ENCODE measurements at regions not wholly inside any gene's neighbourhood (a gene's known extent, or its start where the extent isn't known, plus 50 kb on each side); places are given as distances from the start of the nearest gene placed in this dataset.

DNA sequence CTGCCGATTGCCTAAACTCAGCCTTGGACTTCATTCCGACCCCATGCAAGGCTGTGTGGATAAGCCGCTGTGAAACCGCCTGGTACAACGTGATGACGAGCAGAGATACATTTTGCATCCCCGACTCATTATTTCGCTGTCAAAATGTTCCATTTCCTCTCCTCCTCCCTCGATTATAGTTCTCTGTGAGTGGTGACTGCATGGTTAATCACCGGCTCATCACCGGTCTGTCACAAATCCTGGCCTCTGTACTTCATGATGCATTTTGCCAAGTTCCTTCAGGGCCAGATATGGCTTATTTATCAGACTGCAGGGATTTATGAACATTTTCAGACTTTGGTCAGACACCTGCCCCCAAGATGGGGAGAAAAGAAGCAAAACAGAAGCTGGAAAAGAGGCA, 461.6 kb upstream of the DPP6 start:
- TF ChIP-seq, protein P1, sequence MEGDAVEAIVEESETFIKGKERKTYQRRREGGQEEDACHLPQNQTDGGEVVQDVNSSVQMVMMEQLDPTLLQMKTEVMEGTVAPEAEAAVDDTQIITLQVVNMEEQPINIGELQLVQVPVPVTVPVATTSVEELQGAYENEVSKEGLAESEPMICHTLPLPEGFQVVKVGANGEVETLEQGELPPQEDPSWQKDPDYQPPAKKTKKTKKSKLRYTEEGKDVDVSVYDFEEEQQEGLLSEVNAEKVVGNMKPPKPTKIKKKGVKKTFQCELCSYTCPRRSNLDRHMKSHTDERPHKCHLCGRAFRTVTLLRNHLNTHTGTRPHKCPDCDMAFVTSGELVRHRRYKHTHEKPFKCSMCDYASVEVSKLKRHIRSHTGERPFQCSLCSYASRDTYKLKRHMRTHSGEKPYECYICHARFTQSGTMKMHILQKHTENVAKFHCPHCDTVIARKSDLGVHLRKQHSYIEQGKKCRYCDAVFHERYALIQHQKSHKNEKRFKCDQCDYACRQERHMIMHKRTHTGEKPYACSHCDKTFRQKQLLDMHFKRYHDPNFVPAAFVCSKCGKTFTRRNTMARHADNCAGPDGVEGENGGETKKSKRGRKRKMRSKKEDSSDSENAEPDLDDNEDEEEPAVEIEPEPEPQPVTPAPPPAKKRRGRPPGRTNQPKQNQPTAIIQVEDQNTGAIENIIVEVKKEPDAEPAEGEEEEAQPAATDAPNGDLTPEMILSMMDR (IDR thresholded peaks at IDR 0.05; ENCODE audit: insufficient read depth, low read depth, low read length): no peak
- H3K4me3 ChIP-seq (ENCODE audit: low read depth, low read length): no peak overlapping the region
- DNase-seq (ENCODE audit: low read depth): no peak

DNA sequence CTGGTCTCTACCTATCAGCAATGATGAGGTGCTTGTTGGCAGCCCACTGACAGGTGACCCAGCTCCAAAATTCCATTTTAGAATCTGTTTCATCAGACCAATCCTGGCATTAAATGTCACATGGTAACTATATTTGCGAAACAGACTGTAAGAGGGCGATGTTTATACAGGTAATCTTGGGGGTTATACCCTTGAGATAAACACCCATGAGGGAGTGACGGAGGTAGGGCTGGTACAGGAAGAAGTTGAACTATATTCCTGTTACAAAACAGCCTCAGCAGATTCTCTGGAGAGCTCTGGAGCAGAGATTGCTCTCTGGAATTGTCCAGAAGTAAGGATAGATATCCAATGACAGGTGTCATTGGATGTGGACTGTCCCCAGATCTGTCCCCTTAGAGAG, 444.8 kb upstream of the DPP6 start:
- H3K4me3 ChIP-seq (ENCODE audit: low read depth, low read length): no peak overlapping the region
- TF ChIP-seq, protein P1 (IDR thresholded peaks at IDR 0.05; ENCODE audit: insufficient read depth, low read depth, low read length): no peak
- no peak for DNase-seq (ENCODE audit: low read depth)

DNA sequence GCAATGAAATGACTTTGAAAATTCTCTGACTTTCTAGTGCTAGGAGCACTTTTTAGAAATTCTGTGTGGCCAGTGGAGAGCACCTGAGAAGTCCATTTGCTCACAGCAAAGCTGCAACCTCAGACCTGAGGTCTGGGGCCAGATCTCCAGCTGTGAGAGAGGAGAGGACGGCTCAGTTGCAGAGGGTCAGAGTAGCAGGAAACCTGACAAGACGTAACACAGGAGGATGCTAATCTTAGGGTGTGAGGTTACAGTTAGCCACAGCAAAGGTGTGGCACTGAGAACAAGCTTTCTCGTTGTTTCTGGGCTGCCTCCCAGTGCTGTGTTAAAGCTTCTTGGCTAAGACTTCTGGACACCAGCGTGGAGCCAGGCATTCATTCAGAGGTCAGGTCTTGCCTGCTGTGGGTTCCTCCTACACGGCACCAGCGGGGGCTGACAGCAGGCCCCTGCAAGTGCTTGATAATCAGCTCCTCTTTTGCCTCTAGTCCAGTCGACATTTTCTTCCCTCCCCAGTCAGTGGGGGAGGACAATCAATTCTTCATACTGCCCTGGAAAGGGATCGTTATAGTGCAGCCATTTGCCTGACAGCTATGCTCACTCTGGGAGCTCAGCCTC, 435.4 kb upstream of the DPP6 start:
- TF ChIP-seq, protein P1 (IDR thresholded peaks at IDR 0.05; ENCODE audit: insufficient read depth, low read depth, low read length): no peak
- no peak overlapping the region for H3K4me3 ChIP-seq (ENCODE audit: low read depth, low read length)
- DNase-seq (ENCODE audit: low read depth): no peak

DNA sequence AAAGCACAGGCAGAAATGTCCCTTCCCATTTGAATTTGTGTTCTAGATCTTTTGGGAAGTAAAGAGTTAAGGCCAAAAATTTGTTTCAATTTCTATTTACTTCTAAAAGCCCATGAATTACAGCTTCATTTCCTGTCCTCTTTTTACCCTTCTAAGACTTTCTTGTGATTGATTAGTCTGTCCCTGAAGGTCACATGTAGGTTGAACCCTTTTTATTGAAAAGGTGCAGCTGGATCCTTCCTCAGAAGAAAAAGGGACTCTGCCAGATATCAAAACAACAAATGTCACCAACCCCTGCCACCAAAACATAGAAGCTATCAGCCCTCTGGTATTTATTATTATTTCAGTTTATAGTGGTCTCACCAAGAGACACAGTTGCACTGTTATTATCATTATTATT, 424.9 kb upstream of the DPP6 start:
- no peak overlapping the region for H3K4me3 ChIP-seq (ENCODE audit: low read depth, low read length)
- TF ChIP-seq, protein P1 (IDR thresholded peaks at IDR 0.05; ENCODE audit: insufficient read depth, low read depth, low read length): no peak

DNA sequence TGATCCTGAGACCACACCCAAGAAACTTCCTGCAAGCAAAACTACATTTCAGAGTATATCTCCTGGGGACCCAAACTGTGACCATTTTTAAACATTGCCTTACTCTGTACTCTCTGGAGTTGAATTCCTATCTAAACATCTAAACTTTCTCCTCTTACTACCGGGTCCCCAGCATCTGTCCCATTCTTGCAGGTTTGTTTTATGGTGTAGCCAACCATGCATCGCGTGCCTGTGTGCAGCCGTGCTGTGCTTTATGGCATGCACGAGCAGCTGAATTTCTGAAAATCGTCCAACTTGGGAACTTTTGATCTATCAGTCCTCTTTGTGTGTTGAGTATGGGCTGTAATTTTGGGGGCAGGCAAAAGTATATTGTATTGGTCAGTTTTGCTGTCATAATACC, 423.8 kb upstream of the DPP6 start:
- no peak overlapping the region for H3K4me3 ChIP-seq (ENCODE audit: low read depth, low read length)
- DNase-seq (ENCODE audit: low read depth): no peak
- TF ChIP-seq, protein P1 (IDR thresholded peaks at IDR 0.05; ENCODE audit: insufficient read depth, low read depth, low read length): no peak

More for the DNA sequence above, 424.9 kb upstream of the DPP6 start:
- DNase-seq (ENCODE audit: low read depth): no peak

DNA sequence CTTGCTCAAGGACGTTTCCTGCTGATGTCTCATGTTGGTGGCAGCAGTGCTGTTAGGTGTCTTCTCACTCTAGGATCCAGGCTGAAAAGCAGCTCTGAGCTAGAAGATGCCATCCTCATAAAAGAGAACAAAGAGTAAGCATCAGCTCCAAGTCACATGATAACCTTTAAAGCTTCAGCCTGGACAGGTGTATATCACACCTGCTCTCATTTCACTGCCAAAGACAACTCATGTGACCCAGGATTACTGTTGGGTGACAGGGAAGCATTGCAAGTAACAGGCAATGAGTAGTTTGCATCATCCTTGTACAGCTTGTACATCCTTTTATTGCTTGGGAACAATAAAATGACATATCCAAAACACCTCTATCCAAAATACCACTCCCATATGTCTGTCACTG, 423.4 kb upstream of the DPP6 start:
- TF ChIP-seq, protein P1 (IDR thresholded peaks at IDR 0.05; ENCODE audit: insufficient read depth, low read depth, low read length): no peak
- H3K4me3 ChIP-seq (ENCODE audit: low read depth, low read length): no peak overlapping the region
- DNase-seq (ENCODE audit: low read depth): no peak

DNA sequence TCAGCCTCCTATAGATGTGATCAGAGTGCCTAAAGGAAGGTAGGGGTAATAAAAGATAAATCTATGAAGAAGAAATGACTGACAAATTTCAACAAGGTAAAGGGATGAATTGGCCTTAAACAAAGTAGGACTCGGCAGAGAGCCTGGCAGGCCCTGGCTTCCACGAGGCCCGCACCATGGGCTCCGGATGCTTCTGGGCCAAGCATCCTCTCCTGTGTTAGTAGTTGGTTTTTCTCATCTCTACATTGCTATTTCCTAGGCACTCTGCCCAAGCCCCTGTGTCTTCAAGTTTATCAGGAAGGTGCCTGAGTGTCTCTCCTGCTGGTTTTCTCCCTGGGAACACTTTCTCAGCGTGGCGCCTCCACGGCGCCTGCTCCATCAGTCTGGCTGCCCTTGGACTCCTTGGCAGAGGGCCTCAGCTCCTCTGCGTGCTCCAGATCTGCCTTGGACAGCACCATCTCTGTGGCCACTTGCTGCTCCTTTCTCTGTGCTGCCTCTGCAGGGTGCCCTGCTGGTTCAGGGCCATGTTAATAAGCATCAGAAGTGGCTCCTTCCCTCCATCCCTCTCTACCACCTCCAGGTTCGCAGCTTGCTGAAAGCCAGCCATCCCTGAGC, 413.3 kb upstream of the DPP6 start:
- DNase-seq (ENCODE audit: low read depth): no peak
- TF ChIP-seq, protein P1 (IDR thresholded peaks at IDR 0.05; ENCODE audit: insufficient read depth, low read depth, low read length): no peak
- H3K4me3 ChIP-seq (ENCODE audit: low read depth, low read length): no peak overlapping the region
